OCI-LY7 (cell line): ENCODE measurements at regions not wholly inside any gene's neighbourhood (a gene's known extent, or its start where the extent isn't known, plus 50 kb on each side); places are given as distances from the start of the nearest gene placed in this dataset.
A peak's percentile ranks its signal among the peaks of the same experiment; 100 is the strongest.

Source experiments
- BruUV-seq: library from RNA; stranded (reverse); fragments of 400-500 nt; replicated peaks from 2 replicates; lab custom pipeline; 2021; lab: Mats Ljungman, UMichigan
- CTCF ChIA-PET: fragments of 300-600 bp; sonication (Branson Sonifier 250); formaldehyde crosslinking; loops from one replicate; lab custom pipeline; 2022; ENCODE audit warnings: antibody characterized with exemption; ENCODE audit not compliant: unreplicated experiment; lab: Charles Lee
- POLR2A ChIA-PET: fragments of 300-600 bp; sonication (Branson Sonifier 250); formaldehyde crosslinking; loops from one replicate; lab custom pipeline; 2022; ENCODE audit warnings: antibody characterized with exemption; lab: Charles Lee
- DNase-seq: peaks from one replicate; pipeline ENCODE4 v3.0.0-alpha.2; 2015; ENCODE audit warnings: low spot score
- H2AFZ ChIP-seq: fragments of 200-600 bp; sonication (generic), shearing (Covaris generic); 2 replicates; pipeline ENCODE4 v1.6.1; 2014; ENCODE audit warnings: mild to moderate bottlenecking, antibody characterized with exemption, low read length, moderate library complexity
- H3K27ac ChIP-seq: fragments of 200-600 bp; sonication (generic); 2 replicates; pipeline ENCODE4 v1.5.1; 2014; ENCODE audit warnings: mixed run types, low read depth, mild to moderate bottlenecking, moderate library complexity, low read length, inconsistent platforms; ENCODE audit not compliant: poor library complexity, severe bottlenecking
- H3K36me3 ChIP-seq: fragments of 200-600 bp; sonication (generic); 2 replicates; pipeline ENCODE4 v1.6.1; 2014; ENCODE audit warnings: mild to moderate bottlenecking, antibody characterized with exemption, low read length, moderate library complexity, mixed read lengths; ENCODE audit not compliant: insufficient read depth
- H3K4me1 ChIP-seq: fragments of 200-600 bp; sonication (generic); 2 replicates; pipeline ENCODE4 v1.5.1; 2014; ENCODE audit warnings: mild to moderate bottlenecking, low read length; ENCODE audit not compliant: insufficient read depth, poor library complexity, severe bottlenecking
- H3K4me2 ChIP-seq: fragments of 200-600 bp; sonication (generic); 2 replicates; pipeline ENCODE4 v1.6.1; 2014; ENCODE audit warnings: mild to moderate bottlenecking, low read length
- H3K4me3 ChIP-seq: fragments of 200-600 bp; sonication (generic); 2 replicates; pipeline ENCODE4 v1.5.1; 2014; ENCODE audit warnings: mild to moderate bottlenecking, low read depth, low read length; ENCODE audit not compliant: poor library complexity, severe bottlenecking
- H3K79me2 ChIP-seq: fragments of 200-600 bp; sonication (generic); 2 replicates; pipeline ENCODE4 v1.6.1; 2016; ENCODE audit warnings: low read depth, mild to moderate bottlenecking, low read length, moderate library complexity, mixed read lengths; ENCODE audit not compliant: insufficient read depth
- H3K9me2 ChIP-seq: fragments of 200-600 bp; sonication (generic); 2 replicates; pipeline ENCODE4 v1.6.1; 2016; ENCODE audit warnings: mild to moderate bottlenecking, low read length, mixed read lengths; ENCODE audit not compliant: insufficient read depth
- H3K9me3 ChIP-seq: fragments of 200-600 bp; sonication (generic); 2 replicates; pipeline ENCODE4 v1.6.1; 2014; ENCODE audit warnings: mild to moderate bottlenecking, mixed run types, low read length, mixed read lengths
- H4K20me1 ChIP-seq: fragments of 200-600 bp; sonication (generic); 2 replicates; pipeline ENCODE4 v1.6.1; 2014; ENCODE audit warnings: mild to moderate bottlenecking, antibody characterized with exemption, low read length, moderate library complexity, mixed read lengths; ENCODE audit not compliant: insufficient read depth
- CTCF ChIP-seq: fragments of 200-600 bp; sonication (generic); conservative IDR thresholded peaks from 2 replicates; pipeline ENCODE4 v1.5.1; 2014; ENCODE audit warnings: mild to moderate bottlenecking, antibody characterized with exemption, low read length, moderate library complexity, mixed read lengths
- EZH2phosphoT487 ChIP-seq: fragments of 200-600 bp; sonication (generic); IDR thresholded peaks from 2 replicates; pipeline ENCODE4 v1.6.1; 2018; ENCODE audit warnings: low read depth, borderline replicate concordance, mild to moderate bottlenecking, mixed run types, antibody characterized with exemption, low read length, moderate library complexity, mixed read lengths
- intact Hi-C: fragments of 100-400 bp; cut with micrococcal nuclease; formaldehyde crosslinking; loops from one replicate; pipeline ENCODE4 v1.10.0; 2022; ENCODE audit not compliant: unreplicated experiment

GRCh38 chr1:29396438-29397255, 160.3 kb downstream of the PTPRU start:
- intact Hi-C loops = no loop called here
- H3K79me2 ChIP-seq = no peaks in the 10 kb centered on the region
- no peak overlapping the region for H2AFZ ChIP-seq
- no peaks in the 10 kb centered on the region for H3K9me3 ChIP-seq
- POLR2A ChIA-PET = no interaction called here
- H4K20me1 ChIP-seq = no peaks in the 10 kb centered on the region
- TF ChIP-seq EZH2phosphoT487 (no peak), CTCF (peak; percentile 41; the same call in 1 of the 2 replicates)
- BruUV-seq = no TSS peak
- CTCF ChIA-PET = no interaction called here
- H3K4me3 ChIP-seq = no peak overlapping the region
- no peak overlapping the region for H3K27ac ChIP-seq
- H3K36me3 ChIP-seq = no peaks in the 10 kb centered on the region
- H3K4me2 ChIP-seq = no peak overlapping the region
- DNase-seq = no peak
- no peaks in the 10 kb centered on the region for H3K9me2 ChIP-seq
- H3K4me1 ChIP-seq = no peaks in the 10 kb centered on the region

GRCh38 chr1:29395736-29396437, 159.6 kb downstream of the PTPRU start:
- H3K4me1 ChIP-seq = no peaks in the 10 kb centered on the region
- DNase-seq = no peak
- BruUV-seq = no TSS peak
- no peaks in the 10 kb centered on the region for H3K9me2 ChIP-seq
- TF ChIP-seq EZH2phosphoT487 (no peak), CTCF (no peak)
- intact Hi-C loops = no loop called here
- H3K27ac ChIP-seq = no peak overlapping the region
- no peaks in the 10 kb centered on the region for H4K20me1 ChIP-seq
- no peak overlapping the region for H3K4me2 ChIP-seq
- no peaks in the 10 kb centered on the region for H3K79me2 ChIP-seq
- no peaks in the 10 kb centered on the region for H3K9me3 ChIP-seq
- no peak overlapping the region for H3K4me3 ChIP-seq
- no peak overlapping the region for H2AFZ ChIP-seq
- no peaks in the 10 kb centered on the region for H3K36me3 ChIP-seq
- ChIA-PET CTCF (no interaction called here), POLR2A (no interaction called here)
